ENCODE measurements at regions not wholly inside any gene's neighbourhood (a gene's known extent, or its start where the extent isn't known, plus 50 kb on each side); places are given as distances from the start of the nearest gene placed in this dataset.

GRCh38 chr22:48891688-48892577 lies 935.7 kb downstream of the BRD1 start:
- DNase-seq = no peak

DNA sequence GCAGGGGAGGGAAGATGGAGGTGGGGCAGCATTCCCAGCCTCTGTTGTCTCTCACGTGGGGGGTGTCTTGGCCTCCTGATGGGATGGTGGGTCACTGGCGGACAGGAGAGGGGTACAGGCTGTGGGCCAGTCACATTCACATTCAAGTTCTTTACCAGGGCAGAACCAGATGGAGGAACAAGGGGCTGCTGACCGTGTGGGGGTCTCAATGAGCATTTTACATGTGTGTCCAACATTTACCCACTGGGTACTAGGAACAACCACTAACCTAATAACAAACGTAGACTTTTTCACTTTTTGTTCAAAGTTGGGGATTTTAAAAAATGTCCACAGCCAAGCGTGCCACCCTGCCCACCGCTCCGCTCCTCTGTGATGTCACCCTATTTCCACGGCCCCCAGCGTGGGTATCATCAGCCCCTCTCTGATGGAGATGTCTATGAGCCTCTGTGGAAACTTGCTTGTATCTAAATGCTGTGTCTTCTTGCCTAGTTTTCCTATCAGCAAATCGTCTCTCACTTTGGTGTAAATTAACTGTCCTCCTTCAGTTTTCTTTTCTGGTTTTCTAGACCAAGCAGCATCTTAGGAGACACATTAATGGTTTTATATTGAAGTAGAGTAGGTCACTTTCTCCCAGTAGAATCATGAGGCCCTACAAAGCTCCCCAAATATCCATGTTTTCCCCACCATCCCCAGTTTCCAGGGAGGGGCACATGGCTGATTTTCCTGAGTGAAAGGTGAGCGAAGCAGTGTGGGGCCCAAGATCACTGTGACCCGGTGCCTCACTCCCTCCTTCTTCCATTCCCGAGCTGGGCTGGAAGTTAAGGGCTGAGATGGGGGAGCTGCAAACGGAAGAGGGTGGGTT lies 936.7 kb downstream of the BRD1 start:
- no peak for DNase-seq

DNA sequence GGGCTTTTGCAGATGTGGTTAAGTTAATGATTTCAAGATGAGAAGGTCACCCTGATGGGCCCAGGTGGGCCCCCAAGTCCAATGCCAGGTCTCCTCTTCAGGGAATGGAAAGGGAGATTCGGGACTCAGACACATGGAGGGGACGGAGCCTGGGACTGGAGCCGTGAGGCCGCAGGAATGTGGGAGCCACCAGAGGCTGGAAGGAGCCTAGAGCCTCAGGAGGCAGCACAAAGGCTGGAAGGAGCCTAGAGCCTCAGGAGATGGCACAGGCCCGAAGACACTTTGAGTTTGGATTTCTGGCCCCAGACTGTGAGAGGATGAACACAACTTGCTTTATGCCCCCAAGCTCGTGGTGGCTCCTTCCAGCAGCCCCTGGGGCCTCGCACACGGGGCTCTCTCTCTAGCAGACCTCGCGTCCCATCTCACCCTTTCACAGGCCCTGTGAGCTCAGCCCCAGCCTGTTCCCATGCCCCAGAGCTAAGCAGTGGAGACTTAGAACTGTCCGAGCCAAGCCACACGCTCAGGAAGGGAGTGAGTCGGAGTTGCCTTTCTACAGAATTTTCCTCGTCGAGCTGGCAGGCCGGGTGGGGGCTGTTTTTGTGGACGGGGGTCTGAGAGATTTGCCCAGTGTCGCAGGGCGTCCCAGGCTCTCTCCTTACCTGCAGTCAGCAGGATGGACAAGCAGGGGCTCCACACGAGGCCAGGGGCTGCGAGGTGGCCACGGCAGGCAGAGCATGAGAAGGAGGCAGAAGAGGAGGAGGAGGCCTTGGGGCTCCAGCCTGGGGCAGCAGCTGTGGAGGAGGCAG lies 937.6 kb downstream of the BRD1 start:
- DNase-seq = no peak

DNA sequence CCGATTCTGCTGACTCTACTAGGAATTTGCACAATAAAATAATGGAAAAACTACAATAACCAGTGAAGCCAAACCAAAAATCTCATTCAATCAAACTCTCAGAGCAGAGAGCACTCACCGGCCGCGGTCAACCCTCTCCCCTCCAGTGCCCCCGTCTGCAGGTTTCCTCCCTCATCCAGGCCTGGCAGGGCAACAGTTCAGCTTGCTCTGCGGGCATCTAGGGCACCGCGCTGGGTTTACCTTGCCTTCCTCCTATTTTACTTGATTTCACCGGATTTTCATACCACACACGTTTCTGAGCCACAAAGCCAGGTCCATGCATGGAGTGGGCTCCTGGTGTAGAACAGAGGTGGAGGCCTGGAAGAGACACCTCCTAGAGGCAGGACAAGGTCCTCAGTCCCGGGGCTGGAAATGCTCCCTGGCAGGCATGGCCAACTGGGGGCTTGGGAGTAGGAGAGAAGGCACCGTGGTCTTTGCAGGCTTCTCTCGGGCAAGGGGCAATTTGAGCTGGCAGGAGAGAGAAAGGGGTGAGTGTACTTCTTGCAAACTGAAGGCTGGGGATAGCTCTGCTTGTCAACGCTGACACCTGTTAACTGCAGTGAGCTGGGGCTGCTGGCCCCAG lies 938.4 kb downstream of the BRD1 start:
- DNase-seq = no peak

GRCh38 chr22:48888466-48889208 lies 939.0 kb downstream of the BRD1 start:
- no peak for DNase-seq

- no peak for DNase-seq
Measured at GRCh38 chr22:48887394-48888332, 940.0 kb downstream of the BRD1 start.

DNA sequence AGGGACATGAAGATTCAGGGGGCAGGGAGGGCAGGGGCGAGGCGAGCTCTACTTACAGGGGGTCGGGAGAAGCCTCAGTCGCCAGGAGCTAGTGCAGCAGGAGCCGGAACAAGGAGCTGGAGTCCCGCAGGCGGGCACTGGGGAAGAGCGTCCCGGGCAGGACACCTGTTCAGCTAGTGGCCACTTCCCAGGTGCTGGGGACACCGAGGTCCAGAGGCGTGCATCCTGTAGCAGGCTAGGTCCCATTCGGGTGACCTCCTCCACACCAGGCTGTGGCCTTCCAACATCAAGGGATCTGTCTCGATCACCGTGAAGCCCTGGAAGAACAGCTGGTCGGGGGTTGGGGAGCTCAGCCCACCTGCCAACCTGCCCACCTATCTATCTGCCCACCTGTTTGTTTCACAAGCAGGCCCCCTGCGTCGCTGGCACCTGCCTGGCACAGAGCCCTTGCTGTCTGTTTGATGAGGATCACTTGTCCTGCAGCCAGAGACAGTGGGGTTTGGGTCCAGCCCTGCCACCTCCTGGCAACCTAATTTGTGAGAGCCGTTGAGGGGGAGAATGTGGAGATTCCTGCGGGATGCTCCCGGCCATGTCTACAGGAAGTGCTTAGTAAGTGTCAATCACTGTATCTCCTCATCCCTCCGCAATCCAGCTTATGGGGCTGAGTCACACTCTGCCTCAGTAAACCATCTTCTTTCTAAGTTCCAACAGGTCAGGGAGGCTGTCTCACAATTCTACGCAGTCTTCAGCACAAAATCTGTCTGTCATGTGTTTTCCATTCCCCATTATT lies 940.9 kb downstream of the BRD1 start:
- no peak for DNase-seq

- DNase-seq = no peak
Measured at GRCh38 chr22:48885919-48886305, 941.8 kb downstream of the BRD1 start.

DNA sequence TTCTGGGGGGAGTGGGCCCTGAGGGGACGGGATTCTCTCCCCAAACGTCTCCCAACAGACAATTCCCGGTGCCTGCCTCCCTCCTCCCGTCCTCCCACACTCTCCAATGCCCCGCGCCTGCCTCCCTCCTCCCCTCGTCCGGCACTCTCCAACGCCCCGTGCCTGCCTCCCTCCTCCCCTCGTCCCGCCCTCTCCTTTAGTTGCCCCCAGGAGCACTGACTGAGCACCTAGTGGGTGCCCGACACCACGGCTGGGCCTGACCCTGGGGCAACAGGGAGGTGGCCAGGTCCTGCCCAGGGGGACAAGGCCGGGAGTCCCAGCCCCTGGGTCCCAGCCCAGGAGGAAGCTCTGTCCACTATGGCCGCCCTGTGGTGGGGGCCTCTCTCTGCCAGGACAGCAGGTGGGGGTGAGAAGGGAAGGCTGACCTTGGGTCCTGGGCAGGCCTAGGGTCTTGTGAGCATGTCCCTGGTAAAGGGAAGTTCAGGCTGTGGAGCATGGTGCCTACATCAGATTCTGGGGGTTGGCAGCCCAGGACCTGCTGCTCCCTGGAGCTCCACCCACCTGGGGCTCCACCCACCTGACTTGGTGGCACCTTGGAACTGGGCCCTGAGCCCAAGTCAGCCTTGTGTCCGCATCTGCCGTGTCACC lies 942.3 kb downstream of the BRD1 start:
- DNase-seq = no peak

- DNase-seq = no peak
Measured at GRCh38 chr22:48884786-48885185, 942.9 kb downstream of the BRD1 start.

GRCh38 chr22:48884324-48884723 lies 943.3 kb downstream of the BRD1 start:
- DNase-seq = no peak

- no peak for DNase-seq
Measured at GRCh38 chr22:48883211-48883960, 944.3 kb downstream of the BRD1 start.

GRCh38 chr22:48882636-48883200 lies 945.0 kb downstream of the BRD1 start:
- no peak for DNase-seq

- no peak for DNase-seq
Measured at GRCh38 chr22:48881326-48881980, 946.2 kb downstream of the BRD1 start.

DNA sequence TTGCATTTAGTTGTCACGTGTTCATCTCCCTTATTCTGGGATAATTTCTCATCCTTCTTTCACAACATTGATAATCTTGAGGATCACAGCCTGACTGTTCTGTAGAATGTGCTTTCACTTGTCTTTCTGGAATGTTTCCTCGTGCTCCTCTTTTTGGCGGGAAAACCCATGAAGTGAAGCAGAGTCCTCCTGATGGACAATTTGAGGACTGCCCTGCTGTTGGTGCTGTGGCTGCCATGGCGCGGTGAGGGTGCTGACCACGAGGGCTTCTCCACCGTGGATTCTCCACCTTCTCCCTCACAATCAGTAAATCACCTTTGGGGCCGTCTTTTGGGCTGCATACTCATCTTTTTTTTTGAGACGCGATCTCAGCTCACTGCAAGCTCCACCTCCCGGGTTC lies 946.9 kb downstream of the BRD1 start:
- no peak for DNase-seq

DNA sequence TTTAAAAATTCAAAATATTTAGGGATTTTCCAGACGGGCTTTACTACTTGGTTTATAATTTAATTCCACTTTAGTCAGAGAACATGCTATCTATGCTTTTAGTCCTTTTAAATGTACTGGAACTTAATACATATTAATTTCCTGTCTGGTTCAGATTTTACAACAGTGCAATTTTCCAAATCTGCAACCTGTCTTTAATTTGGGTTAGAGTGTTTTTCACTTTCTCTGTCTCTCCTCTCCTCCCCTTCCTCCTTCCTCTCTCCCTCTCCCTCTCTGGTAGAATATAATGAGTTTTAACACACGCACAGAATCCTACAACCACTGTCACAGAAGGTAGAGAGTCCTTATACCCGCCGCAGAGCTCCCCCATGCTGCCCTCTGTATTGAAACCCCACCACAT lies 950.7 kb downstream of the BRD1 start:
- DNase-seq = no peak

DNA sequence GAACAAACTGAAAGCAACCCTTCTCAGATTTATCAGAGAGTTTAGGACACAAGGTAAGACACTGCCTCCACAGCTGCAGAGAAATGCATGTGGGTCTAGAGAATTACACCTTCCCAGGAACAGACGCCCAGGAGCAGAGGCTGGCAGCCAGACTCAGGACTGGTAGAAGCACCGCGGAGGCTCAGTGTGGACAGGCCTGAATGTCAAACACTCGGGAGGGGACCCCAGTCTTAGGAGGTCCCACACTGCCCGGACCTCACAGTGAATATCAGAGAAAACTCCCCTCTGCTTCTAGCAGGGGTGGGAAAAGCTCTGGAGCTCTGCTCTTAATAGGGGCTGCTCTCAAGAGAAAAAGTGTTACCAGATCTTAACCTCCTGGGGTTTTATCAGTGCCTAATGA lies 952.7 kb downstream of the BRD1 start:
- no peak for DNase-seq

DNA sequence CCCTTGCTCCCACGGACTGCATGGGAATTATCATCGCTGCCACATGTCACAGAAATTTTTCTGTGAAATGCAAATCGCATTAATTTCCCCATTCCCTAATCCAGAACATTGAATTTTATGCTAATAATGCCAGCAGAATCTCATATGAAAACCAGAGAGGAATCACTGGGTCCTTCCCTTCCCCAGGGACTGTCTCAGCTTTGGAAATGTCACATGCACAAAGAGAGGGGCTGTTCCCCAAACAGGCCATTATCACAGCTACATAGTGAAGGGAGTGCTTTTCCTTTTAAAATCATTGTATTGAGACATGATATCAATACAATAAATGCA lies 954.5 kb downstream of the BRD1 start:
- DNase-seq = no peak

Data from hematopoietic multipotent progenitor cell treated with erythropoietin and hydrocortisone succinate and interleukin-3 and kit ligand, for 4 days (in vitro differentiated cells).